DLD1 (cell line): ENCODE measurements at regions not wholly inside any gene's neighbourhood (a gene's known extent, or its start where the extent isn't known, plus 50 kb on each side); places are given as distances from the start of the nearest gene placed in this dataset.

Experiments used
- in situ Hi-C: cut with HindIII; loops from 2 replicates; pipeline ENCODE4 v1.10.0; 2017; ENCODE audit warnings: low sequenced_read_pairs

DNA sequence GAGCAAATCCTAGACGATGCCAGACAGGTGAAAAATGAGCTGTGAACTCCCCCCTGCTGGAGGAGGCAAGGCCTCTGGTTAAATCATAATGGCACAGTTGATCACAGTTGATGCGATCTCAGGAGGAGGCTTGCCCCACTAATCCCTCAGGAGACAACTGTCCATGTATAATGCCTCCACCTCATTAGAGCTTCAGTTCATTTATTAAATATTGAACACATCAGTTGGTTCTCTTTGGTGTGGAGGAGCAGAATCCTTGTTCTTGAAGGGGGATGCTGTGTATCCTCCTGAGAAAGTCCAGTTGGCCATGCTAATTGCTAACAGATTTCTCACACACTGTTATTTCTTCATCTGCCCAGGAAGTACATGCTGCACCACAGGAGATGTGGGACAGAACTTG is 290.5 kb downstream of the IGSF11 start:
- in situ Hi-C loops = no loop called here

DNA sequence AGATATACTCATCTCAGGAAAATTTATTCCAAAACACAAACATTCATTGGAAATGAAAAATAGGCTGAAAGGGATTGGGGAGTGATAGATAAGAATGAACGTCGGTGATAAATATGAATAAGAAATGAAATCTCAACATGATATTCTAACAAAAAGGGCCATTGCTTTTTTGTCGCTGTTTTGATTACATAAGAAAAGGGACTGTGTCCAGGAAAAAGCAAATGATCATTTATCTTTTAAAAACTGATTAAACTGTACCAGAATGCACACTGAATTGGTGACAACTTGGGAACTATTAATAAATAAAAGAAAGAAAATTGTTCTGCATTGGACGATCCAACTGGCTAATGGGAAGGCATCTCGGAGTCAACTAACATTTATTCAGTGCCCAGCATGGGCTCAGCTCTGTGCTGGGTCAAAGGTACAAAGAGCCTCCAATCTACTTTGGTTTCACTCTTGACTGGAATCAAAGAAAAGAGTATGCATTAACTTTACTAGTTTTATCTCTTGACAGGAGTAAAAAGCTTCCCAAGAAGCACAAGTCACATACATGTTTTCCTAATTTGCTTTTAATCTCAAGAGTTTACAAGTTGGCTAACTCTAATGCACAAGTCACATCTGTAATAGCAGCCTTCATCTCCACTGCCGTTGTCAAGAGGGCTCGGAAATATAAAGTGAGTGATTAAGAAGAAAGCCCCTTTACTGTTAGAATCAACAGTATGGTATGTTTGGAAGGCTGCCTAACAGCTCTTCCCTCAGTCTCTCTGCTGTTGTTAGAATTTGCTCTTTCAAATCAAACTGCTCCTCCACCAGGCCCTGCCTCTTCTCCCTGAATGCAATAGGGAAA is 280.0 kb downstream of the IGSF11 start:
- in situ Hi-C loops = no loop called here

DNA sequence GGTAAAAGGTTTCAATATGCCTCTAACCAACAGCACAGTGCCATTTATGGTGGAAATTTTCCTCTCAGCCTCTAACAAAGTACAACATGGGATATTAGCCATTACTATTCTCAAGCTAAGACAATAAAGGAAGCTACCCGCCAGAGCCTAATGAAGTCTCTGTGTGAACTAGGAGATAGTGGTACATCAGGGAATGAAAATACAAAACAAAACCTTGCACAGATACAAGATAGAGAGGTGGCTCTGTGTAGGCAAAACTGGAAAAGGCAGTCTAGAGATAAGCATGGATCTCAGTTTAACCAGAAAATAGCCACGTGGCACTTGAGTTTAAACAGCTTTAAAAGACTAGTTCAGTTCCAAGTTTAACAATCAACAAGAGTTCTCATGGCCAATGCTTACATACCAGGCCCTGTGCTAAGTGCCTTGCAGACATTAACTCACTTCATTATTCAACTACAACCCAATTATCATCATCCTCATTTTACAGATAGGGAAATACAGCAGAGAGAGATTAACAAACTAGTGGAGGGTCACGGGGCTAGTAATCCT is 279.3 kb downstream of the IGSF11 start:
- in situ Hi-C loops = no loop called here

DNA sequence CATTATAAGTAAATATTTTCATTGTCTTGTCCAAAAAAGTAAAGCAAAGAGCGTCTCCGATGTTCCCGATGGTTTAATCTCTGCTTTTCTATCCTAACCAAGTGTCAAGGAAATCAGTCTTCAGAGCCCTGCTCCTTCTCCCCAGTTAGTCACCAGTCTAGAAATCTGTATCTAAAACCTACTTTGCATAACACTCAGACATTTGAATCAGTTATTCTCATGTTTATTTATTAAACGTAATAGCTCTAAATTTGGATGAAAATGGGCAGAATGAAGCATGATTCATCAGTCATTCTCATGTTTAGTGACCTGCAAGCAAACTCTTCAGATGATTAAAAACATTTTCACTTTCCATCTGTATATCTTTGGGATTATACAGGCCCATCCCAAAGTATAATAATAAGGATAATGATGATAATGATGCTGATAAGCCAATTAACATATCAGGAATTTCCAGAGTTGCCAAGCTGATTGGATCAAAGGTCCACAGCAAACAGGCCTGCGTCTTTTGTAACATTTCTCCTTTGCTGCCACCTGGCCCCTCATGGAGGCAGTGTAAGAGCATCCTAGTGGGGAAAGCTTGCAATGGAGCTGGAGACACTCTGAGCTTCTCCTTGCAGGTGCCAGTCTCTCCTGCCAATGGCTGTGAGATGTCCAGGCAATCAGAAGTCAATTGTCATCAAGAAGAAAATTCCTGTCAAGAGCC is 273.9 kb downstream of the IGSF11 start:
- in situ Hi-C loops = no loop called here

DNA sequence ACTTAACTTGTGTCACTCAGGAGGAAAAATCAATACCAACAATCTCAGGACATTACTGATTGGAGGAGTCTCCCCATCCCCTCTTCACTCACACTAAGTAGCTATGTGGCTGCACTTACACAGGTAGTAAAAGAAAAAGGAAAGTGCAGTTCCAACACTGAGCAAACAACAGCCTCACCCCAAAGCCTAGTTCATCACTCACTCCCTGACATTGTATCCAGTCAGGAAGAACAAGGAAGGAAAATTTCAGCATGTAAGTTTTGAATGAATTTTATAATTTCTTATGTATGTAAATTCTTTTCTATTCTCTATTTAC is 273.4 kb downstream of the IGSF11 start:
- in situ Hi-C loops = no loop called here

DNA sequence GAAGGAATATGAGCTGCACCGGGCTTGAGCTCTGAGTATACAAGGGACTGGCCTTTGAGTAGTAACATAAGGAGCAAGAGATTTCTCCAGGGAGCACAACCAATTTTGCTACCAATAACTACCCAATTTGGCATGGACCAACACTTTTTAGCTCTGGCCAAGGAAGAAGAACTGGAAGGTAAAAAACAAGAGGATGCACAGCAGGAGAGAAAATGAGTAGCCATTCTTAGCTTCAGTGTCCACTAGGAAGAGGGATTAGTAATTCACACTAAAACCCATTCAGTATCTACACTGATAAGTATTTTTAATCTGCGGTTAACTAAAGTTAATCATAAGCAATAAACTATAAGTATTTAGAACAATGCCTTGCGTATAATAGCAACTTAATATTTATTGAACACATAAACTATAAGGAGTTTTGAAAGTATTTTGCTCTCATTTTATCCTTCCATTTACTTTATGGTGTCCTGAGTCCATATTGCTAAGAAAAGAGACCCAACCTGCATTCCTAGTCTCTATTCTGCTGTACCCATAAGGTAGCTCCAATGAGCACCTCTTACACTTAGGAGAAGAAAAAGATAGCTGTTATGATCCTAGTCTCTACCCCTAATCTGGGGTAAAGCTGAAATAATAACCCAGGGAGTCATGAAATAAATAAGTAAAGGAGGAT is 268.9 kb downstream of the IGSF11 start:
- in situ Hi-C loops = no loop called here

DNA sequence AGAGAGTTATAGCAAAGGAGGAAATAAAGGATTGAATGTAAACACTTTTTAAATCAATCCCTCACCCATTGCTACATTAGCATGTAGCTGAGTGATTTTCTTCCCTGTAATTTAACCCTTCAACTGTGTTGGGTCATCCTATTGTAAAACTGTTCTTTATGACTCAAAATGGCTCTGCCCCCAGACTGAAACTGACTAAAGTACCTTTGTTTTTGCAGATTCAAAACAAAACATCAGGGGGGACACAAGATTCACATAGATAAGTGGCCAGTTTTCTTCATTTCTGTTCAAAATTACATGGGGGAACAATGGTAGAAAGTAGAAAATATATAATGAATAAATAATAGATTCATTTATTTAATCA is 268.4 kb downstream of the IGSF11 start:
- in situ Hi-C loops = no loop called here

DNA sequence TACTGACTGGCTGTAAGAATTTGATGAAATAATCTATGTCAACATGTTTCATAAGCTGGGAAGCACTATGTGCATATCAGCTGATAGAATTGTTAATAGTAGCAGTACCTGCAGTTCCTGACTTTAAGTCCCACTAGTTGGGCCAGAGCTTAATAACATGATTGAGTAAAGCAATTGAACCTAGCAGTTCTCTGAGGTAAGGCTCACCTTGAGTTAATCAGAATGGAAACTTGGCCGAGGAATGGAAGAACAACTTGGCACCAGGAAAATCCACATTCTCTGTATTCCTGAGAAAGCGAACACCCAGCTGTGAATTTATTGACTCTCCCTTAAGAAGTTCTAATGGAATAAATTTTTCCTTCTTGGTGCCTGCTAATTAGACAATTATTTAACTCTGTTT is 262.6 kb downstream of the IGSF11 start:
- in situ Hi-C loops = no loop called here

DNA sequence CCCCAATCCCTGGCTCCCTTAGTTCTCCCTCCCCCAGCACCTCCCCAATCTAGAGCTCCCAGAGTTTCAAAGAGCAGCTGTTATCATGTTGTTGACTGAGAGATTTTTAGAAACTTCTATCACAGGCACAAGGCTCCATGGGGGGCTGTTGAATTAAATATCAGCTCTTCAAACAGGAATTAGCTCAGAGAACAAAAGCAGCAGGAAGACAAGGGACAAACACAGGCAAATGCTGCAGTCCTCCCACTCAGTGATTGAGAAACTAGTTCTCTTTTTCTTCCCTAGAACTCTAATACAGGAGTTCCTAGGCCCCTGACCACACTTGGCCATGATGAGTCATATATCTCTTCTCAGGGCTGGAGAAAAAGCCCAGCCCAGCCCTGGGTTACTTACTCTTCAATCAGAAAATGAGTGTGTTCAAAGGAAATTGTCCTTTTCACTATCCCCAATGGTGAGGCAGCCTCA is 262.1 kb downstream of the IGSF11 start:
- in situ Hi-C loops = no loop called here

DNA sequence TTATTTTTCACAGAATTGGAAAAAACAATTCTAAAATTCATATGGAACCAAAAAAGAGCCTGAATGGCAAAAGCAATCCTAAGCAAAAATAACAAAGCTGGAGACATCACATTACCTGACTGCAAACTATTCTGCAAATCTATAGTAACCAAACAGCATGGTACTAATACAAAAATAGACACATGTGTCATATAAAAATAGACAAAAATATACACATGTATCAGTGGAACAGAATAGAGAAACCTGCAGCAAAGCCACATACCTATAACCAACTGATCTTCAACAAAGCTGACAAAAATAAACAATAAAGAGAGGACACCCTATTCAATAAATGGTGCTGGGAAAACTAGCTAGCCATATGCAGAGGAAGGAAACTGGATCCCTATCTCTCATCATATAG is 259.6 kb downstream of the IGSF11 start:
- in situ Hi-C loops = no loop called here

DNA sequence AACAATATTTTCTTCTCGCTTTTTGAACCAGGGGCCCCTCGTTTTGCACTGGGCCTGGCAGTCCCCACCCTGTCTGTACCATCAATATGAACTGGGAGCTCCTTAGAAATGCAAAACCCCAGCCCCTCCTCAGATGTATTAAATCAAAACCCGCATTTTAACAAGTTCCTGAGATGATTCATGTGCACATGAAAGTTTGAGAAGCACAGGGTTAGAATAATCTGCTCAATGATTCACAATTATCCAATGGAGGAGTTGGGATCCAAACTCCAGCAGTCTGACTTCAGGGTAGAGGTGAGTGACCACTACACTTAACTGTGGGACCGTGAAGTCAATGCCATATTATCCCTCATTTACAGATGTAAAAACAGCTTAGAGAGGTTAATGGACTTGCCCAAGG is 256.4 kb downstream of the IGSF11 start:
- in situ Hi-C loops = no loop called here

DNA sequence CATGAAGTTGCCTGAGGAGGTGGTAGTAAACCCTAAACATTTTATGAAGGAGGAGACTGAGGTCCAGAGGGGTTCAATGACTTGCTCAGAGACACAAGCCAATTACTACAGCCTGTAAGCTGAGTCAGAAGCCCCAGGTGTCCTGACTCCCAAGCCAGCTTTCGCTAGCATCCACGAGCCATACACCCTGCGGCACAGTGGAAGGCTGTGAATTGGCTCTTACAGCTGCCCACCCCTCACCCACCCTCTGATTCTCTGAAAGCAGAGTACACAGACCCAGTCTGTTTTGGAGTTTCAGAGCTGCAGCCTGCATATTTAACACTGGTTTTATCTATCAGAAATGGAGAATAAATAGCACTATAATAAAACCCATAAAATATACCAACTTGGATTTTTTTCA is 253.4 kb downstream of the IGSF11 start:
- in situ Hi-C loops = no loop called here

DNA sequence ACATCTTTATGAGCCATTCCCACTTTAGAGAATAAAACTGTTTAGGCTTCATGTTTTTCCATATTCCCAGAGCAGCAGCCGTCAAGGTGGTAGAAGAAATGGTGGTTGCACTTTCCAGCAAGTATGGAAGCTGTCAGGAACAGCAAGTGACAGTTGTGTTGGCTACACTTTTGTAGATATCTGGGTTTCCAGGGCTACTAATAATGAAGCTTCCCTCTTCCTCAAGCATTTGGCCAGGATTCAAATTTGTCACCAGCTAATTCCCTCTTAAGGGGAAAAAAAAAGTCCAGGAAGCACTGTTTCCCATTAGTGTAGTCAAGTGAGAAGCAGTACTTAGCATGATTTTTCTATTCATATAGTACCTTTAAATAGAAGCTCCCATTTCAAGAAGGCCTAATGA is 252.8 kb downstream of the IGSF11 start:
- in situ Hi-C loops = no loop called here

DNA sequence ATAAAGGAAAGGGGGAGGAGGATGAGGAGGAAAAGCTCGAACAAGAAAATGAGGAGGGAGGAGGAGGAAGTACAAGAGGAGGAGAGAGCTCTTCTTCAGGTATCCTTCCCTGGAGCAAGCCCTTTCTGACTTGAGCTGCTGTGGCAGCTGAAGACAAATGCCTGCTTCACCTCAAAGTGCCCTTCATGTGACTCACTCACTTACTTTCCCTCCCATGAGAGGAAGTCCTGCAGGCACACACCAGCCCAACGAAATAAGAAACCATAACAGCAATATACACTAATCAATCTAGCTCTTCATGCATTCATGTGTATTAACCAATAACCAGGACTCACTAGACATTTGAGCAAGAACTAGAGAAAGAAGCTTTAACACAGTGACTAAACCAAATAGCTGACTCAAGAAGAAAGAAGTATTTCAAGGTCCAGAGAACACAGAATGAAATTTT is 251.9 kb downstream of the IGSF11 start:
- in situ Hi-C loops = no loop called here

DNA sequence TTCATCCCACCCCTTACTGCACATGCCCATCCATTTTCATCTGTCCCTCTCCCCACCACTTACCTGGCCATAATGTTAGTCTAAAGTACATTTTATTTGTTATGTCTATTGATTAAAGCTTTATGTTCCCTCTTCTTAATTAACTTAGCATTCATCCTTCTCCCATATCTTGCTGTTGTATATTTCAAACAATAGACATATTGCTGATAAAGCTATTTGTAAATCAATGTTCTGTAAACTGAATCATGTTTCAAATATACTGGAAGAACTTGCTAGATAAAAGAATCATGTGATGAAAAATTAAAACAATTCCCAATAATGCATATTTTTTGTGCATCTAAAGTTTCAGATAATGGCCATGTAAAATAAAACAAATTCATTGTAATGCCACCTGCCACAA is 249.2 kb downstream of the IGSF11 start:
- in situ Hi-C loops = no loop called here

DNA sequence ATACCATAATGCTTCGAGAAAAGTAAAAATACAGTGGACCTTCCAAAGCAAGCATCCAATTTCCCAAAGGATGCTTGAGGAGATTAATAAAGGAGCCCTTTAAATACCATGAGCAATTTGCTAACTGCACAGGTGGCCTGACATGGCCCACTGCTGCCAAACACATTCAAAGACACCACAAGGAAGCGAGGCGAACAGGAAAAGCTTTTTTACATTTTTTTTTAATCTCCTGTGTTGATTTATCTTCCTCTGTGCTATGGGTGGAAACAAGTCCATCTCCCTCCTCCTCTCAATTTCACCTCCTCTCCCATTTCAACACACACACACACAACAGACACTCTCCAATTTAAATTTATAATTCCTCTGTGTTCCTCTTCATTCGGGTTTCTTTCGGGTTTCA is 243.4 kb downstream of the IGSF11 start:
- in situ Hi-C loops = no loop called here

DNA sequence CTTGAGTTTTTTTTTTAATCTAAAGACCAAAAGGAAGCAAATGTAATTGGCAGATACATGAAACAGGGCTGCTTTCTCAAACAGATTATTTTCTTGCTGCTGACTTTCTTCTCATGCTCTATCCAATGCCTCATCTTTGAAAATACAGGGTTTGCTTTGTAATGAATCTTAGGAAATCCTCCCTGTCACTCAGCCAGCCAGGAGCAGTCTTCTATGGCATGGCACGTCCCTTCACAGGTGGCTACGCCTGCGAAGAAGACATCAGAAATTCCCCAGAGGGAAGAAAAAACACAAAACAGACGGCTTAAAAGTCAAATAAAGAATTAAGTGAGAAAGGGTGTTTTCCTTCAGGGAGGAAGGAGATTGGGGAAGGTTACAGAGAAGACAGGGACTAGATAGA is 242.5 kb downstream of the IGSF11 start:
- in situ Hi-C loops = no loop called here

DNA sequence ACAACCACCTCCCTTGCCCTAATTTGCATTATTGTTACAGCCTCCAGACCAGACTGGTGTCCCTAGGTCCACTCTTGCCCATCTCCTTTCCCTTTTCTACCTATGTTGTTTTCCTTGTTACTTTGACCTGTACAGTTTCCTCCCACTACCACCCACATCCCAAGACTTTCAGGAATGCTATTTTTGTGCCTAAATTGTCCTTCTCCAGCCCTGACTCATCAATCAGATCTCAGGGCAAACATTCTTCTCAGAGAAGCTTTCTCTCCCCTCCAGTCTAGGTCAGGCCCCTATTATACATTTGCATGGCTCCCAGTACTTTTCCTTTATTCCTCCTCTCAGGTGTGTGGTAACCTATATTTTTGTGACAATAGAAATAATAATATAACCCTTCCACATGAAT is 241.5 kb downstream of the IGSF11 start:
- in situ Hi-C loops = no loop called here

DNA sequence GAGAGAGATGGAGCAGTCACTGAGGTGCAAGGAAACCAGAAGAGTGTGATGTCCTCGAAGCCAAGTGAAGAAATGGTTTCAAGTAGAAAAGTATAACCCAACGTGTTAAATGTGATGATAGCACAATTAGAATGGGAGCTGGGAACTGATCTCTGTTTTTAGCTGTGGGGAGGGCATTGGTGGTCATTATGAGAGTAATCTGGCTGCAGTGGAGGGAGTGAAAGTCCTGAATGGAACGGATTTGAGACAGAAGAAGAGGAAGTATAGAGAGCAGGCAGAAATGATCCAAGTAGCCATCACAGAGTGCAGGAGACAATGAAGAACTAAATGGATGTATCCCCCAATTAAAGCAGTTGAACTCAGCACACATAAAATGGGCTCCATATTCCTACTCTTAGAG is 235.3 kb downstream of the IGSF11 start:
- in situ Hi-C loops = no loop called here

DNA sequence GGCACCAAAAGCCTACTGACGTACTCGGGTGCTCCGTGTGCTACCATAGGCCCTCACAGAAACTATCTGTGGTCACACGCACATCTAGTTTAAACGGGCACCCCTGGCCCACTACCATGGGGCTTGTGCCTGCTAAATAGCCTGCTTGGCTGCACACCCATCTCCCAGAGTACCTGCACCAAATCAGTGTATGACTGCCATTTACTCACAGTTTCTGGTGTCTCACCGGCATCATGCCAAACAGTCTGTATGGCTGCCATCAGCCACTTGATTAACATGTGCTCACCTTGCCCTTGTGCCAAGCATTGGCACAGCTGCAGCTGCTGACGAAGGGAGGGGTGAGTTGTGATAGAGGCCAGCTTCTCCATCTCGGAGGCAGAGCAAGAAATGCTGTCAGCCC is 232.7 kb downstream of the IGSF11 start:
- in situ Hi-C loops = no loop called here

DNA sequence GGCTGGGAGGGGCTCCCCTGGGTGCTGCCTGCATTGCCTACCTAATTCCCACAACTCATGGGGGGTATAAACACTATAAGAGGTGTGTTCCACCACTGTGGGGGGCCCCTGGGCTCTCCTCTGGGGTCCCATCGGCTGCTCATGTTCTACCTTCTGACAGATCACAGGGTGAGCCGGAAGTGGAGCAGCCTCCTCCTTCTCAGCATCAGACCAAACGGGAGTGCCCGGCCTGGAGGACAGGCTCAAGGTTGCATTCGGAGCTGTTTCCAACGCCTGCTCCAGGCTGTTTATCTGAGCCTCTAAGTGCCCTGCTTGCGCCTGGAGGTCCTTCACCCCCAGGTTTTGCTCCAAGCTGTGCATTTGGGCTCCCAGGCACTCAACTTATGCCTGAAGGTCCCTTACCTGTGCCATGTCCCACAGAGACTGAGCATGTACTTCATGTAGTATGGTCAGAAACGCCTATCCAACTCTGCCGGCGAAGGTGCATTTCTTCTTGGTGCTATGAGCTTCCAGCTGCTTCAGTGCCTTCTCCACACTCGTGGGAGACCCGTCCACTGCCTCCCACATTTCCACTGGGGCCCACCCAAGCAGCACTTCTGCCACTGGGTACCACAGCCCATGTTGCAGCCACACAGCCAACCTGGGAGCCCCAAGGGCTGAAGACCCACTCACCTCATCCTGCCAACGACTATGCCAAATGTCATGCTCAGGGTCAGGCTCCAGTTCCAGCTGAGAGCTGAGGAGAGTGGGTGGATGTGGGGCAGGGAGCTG is 232.1 kb downstream of the IGSF11 start:
- in situ Hi-C loops = no loop called here
